GM19463 (cell line): ENCODE measurements at regions not wholly inside any gene's neighbourhood (a gene's known extent, or its start where the extent isn't known, plus 50 kb on each side); places are given as distances from the start of the nearest gene placed in this dataset.
"Not testable (repeated sequence)": the region's sequence is repeated elsewhere in the genome, so short reads cannot be mapped to it uniquely, and the experiment has no call there.

Experiments
- ATAC-seq: cut with Tn5 transposase; IDR thresholded peaks from one replicate; pipeline ENCODE4 v1.9.1; 2021; ENCODE audit warnings: mild to moderate bottlenecking, moderate library complexity; ENCODE audit not compliant: unreplicated experiment

- ATAC-seq: no peak
These were observed 93.6 kb upstream of the SSTR4 start for GRCh38 chr20:22941550-22941949.

DNA sequence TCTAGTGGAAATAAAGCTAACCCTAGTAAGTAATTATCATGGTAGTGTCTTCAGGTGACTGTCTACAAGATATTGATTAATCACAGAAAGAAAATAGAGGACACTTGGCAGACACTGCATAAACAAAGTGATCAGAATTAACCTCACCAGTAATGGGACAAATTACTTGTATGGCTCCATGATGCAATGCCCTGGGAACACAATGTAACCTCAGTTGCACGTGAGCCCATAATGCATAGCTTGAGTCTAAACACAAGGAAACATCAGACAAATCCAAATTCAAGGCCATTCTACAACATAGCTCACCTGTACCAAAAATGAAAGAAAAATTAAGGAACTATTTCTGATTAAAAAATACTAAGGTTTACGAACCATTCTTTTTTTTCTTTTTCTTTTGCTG is 92.4 kb upstream of the SSTR4 start:
- no peak for ATAC-seq

DNA sequence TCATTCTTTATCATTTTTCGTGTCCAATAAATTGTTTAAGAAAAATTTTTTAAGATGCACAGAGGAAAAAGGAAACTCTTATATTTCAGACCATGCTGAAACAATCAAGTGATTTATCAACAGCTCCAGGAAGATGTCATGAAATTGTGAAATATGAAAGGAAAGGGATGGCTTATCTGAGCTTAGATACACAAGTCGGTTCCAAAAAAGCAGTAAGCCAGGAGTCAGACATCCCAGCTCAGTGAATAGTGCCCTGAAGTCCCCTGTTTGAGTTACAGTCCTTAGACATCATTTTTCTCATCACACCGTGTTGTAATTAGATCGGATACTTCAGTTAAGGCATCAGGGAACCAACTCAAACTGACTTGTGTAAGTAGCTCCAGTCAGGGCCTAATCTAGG is 91.0 kb upstream of the SSTR4 start:
- ATAC-seq: no peak

DNA sequence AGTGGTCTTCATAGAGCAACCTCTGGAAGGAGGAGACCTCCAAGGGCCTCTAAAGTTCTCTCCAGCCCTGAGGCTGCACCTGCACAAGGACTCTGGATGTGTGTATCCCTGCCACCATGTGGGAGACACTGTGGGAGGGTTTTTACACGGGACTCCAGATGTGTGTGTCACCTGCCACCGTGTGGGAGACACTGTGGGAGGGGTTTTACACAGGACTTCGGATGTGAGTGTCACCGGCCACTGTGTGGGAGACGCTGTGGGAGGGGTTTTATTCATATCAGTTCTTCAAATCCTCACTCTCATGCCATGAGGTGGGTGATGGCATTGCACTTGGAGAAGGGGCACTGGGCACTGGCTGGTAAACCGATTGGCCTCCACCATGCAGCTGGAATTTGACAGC is 90.2 kb upstream of the SSTR4 start:
- ATAC-seq: no peak

DNA sequence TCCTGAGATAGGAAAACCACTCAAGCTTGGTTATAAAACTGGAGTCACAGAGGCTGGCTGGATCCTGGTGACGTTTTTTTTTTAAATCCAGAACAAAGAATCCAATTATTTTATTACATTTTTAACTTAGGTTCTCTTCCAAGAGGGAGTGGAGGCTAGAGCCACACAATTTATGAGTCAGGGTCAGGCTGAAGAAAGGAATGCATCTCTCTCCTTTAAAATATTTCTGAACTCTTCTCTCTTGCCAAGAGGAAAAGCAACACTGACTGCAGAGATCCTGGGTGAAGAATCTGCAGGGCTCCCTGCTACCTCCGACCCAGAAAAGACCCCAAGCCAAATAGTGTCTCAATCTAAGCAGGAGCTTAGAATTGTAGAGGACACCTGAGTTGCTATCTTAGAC is 88.5 kb upstream of the SSTR4 start:
- no peak for ATAC-seq

- no peak for ATAC-seq
These were observed 85.6 kb upstream of the SSTR4 start for GRCh38 chr20:22949331-22950109.

DNA sequence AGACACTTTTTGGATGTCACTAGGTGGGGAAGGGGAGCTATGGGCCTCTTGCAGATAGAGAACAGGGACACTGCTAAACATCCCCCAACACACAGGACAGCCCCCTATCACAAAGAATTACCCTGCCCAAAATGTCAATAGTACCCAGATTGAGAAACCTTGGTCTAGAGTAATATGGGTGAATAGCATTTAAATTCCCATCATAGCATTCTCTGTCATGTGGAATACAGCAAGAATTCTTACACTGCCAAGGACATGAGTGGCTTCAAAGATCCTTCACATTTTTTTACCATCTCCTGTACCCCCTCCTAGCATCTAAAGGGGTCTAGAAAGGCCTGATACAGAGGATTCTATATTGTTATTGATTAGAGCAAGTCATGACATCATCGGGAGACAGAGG is 83.1 kb upstream of the SSTR4 start:
- ATAC-seq: no peak

DNA sequence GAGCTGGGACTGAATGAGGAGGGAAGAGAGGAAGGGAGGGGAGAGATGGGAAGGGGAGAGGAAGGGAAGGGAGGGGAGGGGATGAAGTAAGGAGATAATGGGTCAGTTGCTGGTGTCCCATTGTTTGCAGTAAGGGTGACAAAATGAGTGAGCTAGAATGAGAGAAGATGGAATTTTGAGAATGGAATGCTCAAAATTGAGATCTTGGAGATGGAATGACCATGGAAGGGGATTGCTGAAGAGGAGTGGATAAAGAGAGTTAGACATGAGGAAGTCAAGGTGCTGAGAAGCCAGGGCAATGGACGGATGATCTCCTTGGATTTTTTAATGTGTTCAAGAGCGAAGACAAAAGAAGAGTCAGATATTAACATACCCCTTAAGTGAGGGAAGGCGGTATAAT is 80.5 kb upstream of the SSTR4 start:
- ATAC-seq: no peak

DNA sequence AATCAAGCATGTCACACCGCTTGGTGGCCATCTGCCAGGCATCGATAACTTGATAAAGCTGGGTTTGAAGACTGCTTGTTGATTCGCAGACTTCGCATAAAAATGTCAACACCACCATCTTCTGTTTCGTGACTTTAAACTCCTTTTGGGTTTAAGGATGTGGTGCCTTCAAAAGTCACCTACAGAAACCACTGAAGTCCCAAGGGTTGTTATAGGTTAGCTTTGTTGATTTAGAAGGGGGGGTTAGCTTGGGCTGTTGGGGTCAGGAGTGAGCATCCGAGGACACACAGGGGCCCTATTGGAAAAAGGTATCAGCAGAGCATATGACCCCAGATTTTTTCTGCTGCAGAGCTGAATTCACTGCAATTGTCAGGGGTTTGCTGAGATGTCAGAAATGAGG is 76.7 kb upstream of the SSTR4 start:
- ATAC-seq: no peak

GRCh38 chr20:22962567-22963439 is 72.3 kb upstream of the SSTR4 start:
- ATAC-seq: no peak

DNA sequence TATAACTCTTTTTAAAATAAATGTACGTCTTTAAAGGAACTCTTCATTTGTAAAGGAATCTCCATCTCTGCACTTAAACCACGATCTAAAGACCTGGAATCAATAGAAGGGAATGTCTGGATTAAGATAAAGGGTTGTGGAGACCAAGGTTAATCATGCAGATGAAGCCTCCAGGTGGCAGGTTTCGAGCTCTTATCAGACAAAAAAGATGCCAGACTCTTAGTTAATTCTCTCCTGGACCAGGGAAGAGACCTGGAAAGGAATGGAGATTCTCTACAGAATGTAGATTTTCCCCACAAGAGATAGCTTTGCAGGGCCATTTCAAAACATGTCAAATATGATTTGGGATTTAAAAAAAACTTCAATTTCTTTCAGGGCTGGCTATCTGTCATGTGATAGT is 71.5 kb upstream of the SSTR4 start:
- ATAC-seq: no peak

GRCh38 chr20:22966787-22967464 is 68.2 kb upstream of the SSTR4 start:
- no peak for ATAC-seq

GRCh38 chr20:22967706-22968105 is 67.4 kb upstream of the SSTR4 start:
- not testable (repeated sequence) for ATAC-seq

GRCh38 chr20:22969031-22969430 is 66.1 kb upstream of the SSTR4 start:
- ATAC-seq: not testable (repeated sequence)

- ATAC-seq: not testable (repeated sequence)
These were observed 64.0 kb upstream of the SSTR4 start for GRCh38 chr20:22971077-22971476.

- ATAC-seq: no peak
These were observed 60.8 kb upstream of the SSTR4 start for GRCh38 chr20:22974354-22974753.

DNA sequence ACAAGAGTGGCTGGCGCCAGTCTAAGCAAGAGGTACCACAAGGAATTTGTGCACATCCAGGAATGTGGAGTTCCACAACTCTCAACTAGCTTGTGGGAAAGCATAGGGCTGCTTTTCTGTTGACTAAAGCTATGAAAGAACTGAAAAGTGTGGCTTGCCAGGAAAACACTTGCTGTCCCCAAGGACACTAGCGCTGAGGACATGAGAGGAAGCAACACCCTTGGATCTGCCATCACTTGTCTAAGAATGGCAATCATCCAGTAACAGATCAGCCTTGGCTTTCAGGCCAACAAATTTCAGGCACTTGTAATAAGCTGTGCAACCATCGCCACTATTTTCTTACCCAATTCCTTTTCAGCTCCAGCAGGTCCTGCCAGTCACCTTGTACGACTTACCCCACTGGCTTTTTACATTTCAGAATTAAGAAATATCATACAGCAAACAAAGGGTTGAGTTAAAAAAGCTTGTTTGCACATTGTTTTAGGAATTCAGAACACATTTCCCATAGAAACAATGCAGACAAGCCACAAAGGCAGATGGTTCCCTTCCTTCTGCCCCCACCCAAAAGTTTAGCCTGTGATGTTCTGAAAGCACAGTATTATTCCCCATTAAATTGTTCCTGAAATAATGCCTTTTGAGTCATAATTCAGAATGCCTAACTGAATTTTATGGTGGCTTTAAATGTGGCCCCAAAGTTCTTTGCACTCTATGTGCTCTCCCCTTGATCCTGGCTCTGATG is 57.9 kb upstream of the SSTR4 start:
- ATAC-seq: no peak

GRCh38 chr20:22984008-22984407 is 51.1 kb upstream of the SSTR4 start:
- no peak for ATAC-seq

DNA sequence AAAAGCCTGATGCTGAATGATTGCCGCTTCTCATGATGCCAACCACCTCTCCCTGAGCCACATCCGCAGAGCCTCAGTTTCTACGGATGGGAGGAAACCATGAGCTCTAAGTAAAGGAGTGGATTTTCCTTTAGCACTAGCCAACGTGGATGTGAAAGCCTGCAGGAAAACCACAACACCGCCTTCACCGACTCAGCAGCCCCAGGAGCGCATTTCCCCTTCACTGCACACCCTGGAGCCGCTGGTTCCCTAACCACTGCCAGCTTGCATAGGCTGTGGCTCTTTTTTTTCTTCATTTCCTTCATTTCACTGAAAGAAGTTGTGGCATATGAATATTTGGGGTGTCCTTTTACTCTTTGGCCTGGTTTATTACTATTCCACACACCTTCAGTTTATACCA is 50.5 kb upstream of the SSTR4 start:
- no peak for ATAC-seq

DNA sequence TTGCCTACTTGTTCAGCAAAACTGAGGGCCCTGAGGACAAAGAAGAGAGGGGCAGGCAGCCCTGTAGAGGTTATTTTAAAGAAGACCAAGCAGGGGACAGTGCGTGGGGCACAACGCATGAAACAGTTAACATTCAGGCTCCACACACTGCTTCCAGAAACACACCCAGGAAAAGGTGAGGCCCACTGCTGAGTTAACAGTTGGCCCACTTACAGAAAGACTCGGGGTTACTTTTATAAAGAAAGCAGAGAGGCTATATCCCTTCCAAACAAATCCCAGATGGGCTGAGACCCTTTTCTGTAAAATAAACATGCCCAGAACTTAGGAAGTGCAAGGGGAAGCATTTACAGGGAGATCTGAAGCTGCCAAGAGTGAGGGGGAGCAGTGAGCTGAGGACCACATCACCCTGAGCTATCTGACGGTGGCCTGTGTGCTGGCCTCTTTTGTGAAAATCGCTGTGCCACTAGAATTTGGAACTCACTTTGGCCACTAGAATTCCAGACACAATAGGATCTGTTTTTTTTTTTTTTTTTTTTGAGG is 49.8 kb upstream of the SSTR4 start:
- no peak for ATAC-seq
